SK-N-MC (cell line): ENCODE measurements at regions not wholly inside any gene's neighbourhood (a gene's known extent, or its start where the extent isn't known, plus 50 kb on each side); places are given as distances from the start of the nearest gene placed in this dataset.

Experiments used
- EZH2 ChIP-seq: fragments of 200-600 bp; sonication (generic); IDR thresholded peaks from one replicate; pipeline ENCODE4 v1.6.1; 2017; ENCODE audit warnings: antibody characterized with exemption
- FOXP2 ChIP-seq: optimal IDR thresholded peaks from 2 replicates; pipeline ENCODE3; 2011; ENCODE audit warnings: mild to moderate bottlenecking, moderate library complexity; ENCODE audit not compliant: insufficient read depth; ENCODE audit errors: extremely low read length, control extremely low read depth
- POLR2AphosphoS5 ChIP-seq: IDR thresholded peaks from 2 replicates; pipeline ENCODE4 v1.6.1; 2012; ENCODE audit warnings: mild to moderate bottlenecking, low read depth, low read length, borderline replicate concordance

DNA sequence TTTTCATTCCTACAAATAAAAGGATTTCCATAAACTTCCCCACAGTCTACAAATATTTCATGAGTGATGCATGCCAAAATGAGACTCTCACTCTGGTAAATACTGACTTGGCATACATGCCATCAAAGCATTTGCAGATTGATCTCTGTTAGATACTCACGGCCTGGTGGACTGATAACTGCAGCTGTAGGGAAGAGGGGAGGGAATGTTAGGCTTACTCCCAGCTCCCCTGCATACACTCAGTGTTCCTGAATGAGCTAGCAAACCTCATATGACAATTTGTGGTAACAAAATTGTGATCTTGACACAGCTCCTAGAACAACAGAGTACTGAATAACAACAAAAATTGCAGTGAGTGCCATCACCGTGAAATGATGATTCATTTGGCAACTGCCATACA, 435.3 kb downstream of the NR2F1-AS1 start:
- no peak for TF ChIP-seq POLR2AphosphoS5
- TF ChIP-seq EZH2 = no peak
- no peak for TF ChIP-seq FOXP2
